PC-3 (cell line): ENCODE measurements at regions not wholly inside any gene's neighbourhood (a gene's known extent, or its start where the extent isn't known, plus 50 kb on each side); places are given as distances from the start of the nearest gene placed in this dataset.

Experiments used
- ATAC-seq: fragments of 200-7000 bp; cut with Tn5 transposase; 2 replicates; pipeline ENCODE4 v1.9.1; 2020; ENCODE audit warnings: mild to moderate bottlenecking, moderate library complexity
- BruUV-seq: library from RNA; stranded (reverse); fragments of 400-500 nt; replicated peaks from 2 replicates; lab custom pipeline; 2021; lab: Mats Ljungman, UMichigan
- CTCF ChIA-PET: fragments of 300-600 bp; sonication (Branson Sonifier 250); formaldehyde crosslinking; loops from one replicate; lab custom pipeline; 2022; ENCODE audit warnings: antibody characterized with exemption; lab: Charles Lee
- POLR2A ChIA-PET: fragments of 300-600 bp; sonication (Branson Sonifier 250); formaldehyde crosslinking; loops from one replicate; lab custom pipeline; 2022; ENCODE audit warnings: antibody characterized with exemption; ENCODE audit not compliant: unreplicated experiment; lab: Charles Lee
- DNase-seq: peaks from one replicate; pipeline ENCODE4 v3.0.0-alpha.2; 2015
- H2AFZ ChIP-seq: fragments of 300-600 bp; sonication (generic); 2 replicates; pipeline ENCODE4 v1.6.0; 2016; ENCODE audit warnings: antibody characterized with exemption, low read length
- H3F3A ChIP-seq: fragments of 300-600 bp; sonication (generic); one replicate; pipeline ENCODE4 v1.6.0; 2017; ENCODE audit warnings: antibody characterized with exemption, low read length, control low read depth, mild to moderate bottlenecking; ENCODE audit not compliant: unreplicated experiment
- H3K27ac ChIP-seq: fragments of 300-600 bp; sonication (generic); 2 replicates; pipeline ENCODE4 v1.5.1; 2016; ENCODE audit warnings: mild to moderate bottlenecking, low read length
- H3K27me3 ChIP-seq: fragments of 300-600 bp; sonication (generic); 2 replicates; pipeline ENCODE4 v1.6.1; 2016; ENCODE audit warnings: low read length, mixed read lengths
- H3K36me3 ChIP-seq: fragments of 300-600 bp; sonication (generic); 2 replicates; pipeline ENCODE4 v1.6.1; 2016; ENCODE audit warnings: low read depth, mixed run types, low read length, mixed read lengths
- H3K4me1 ChIP-seq: fragments of 300-600 bp; sonication (generic); 2 replicates; pipeline ENCODE4 v1.5.1; 2016; ENCODE audit warnings: low read length; ENCODE audit not compliant: insufficient read depth
- H3K4me2 ChIP-seq: fragments of 300-600 bp; sonication (generic); 2 replicates; pipeline ENCODE4 v1.6.0; 2016; ENCODE audit warnings: low read length
- H3K4me3 ChIP-seq: fragments of 300-600 bp; sonication (generic); 2 replicates; pipeline ENCODE4 v1.5.1; 2016; ENCODE audit warnings: mild to moderate bottlenecking, low read length, mixed read lengths
- H3K79me2 ChIP-seq: fragments of 300-600 bp; sonication (generic); 2 replicates; pipeline ENCODE4 v1.6.1; 2017; ENCODE audit warnings: low read length, mixed read lengths
- H3K9ac ChIP-seq: fragments of 300-600 bp; sonication (generic); 2 replicates; pipeline ENCODE4 v1.6.0; 2016; ENCODE audit warnings: mild to moderate bottlenecking, low read length
- H3K9me2 ChIP-seq: fragments of 300-600 bp; sonication (generic); replicated peaks from 2 replicates; pipeline ENCODE4 v1.6.1; 2016; ENCODE audit warnings: mixed run types, low read length, mixed read lengths
- H3K9me3 ChIP-seq: fragments of 300-600 bp; sonication (generic); 2 replicates; pipeline ENCODE4 v1.6.1; 2016; ENCODE audit warnings: low read length, mixed read lengths
- H4K20me1 ChIP-seq: fragments of 300-600 bp; sonication (generic); 2 replicates; pipeline ENCODE4 v1.6.1; 2016; ENCODE audit warnings: low read length, mixed read lengths
- CTCF ChIP-seq: fragments of 300-600 bp; sonication (generic); conservative IDR thresholded peaks from 2 replicates; pipeline ENCODE4 v1.5.1; 2017; ENCODE audit warnings: antibody characterized with exemption, low read depth, mild to moderate bottlenecking, low read length
- EZH2 ChIP-seq: fragments of 300-600 bp; sonication (generic); IDR thresholded peaks from one replicate; pipeline ENCODE4 v1.6.1; 2017; ENCODE audit warnings: antibody characterized with exemption, mild to moderate bottlenecking, low read length; ENCODE audit not compliant: unreplicated experiment
- EZH2phosphoT487 ChIP-seq: fragments of 300-600 bp; sonication (generic); IDR thresholded peaks from 2 replicates; pipeline ENCODE4 v1.6.1; 2018; ENCODE audit warnings: mild to moderate bottlenecking, antibody characterized with exemption, low read length, borderline replicate concordance
- intact Hi-C: fragments of 100-400 bp; cut with micrococcal nuclease; formaldehyde crosslinking; loops from 2 replicates; pipeline ENCODE4 v1.9.0; 2023

- Histone ChIP-seq H3K4me2 (no peak overlapping the region), H4K20me1 (no peaks in the 10 kb centered on the region), H3K4me3 (no peak overlapping the region), H3K4me1 (no peaks in the 10 kb centered on the region), H3K27me3 (no peaks in the 10 kb centered on the region), H2AFZ (no peak overlapping the region), H3K9me2 (no peaks in the 10 kb centered on the region), H3K27ac (no peak overlapping the region), H3K36me3 (no peaks in the 10 kb centered on the region), H3K9me3 (no peaks in the 10 kb centered on the region), H3K9ac (no peak overlapping the region), H3K79me2 (no peaks in the 10 kb centered on the region), H3F3A (no peaks in the 10 kb centered on the region)
- TF ChIP-seq CTCF = no peak
- TF ChIP-seq EZH2phosphoT487 = no peak
- TF ChIP-seq EZH2 = no peak
- DNase-seq = no peak
- ChIA-PET CTCF (no interaction called here), POLR2A (no interaction called here)
- BruUV-seq = no TSS peak
- ATAC-seq = no peak
- intact Hi-C loops = no loop called here
Observed at GRCh38 chr5:173753307-173754168, 134.6 kb upstream of the CPEB4 start.

- Histone ChIP-seq H3K4me1 (no peaks in the 10 kb centered on the region), H3K79me2 (no peaks in the 10 kb centered on the region), H3K4me2 (no peak overlapping the region), H3K27me3 (no peaks in the 10 kb centered on the region), H2AFZ (no peak overlapping the region), H3F3A (no peaks in the 10 kb centered on the region), H4K20me1 (no peaks in the 10 kb centered on the region), H3K27ac (no peak overlapping the region), H3K4me3 (no peak overlapping the region), H3K9me2 (no peaks in the 10 kb centered on the region), H3K36me3 (no peaks in the 10 kb centered on the region), H3K9me3 (no peaks in the 10 kb centered on the region), H3K9ac (no peak overlapping the region)
- no peak for DNase-seq
- no peak for ATAC-seq
- no TSS peak for BruUV-seq
- CTCF ChIA-PET = no interaction called here
- intact Hi-C loops = no loop called here
- POLR2A ChIA-PET = no interaction called here
- TF ChIP-seq CTCF = no peak
- no peak for TF ChIP-seq EZH2phosphoT487
- no peak for TF ChIP-seq EZH2
Observed at GRCh38 chr5:173755319-173755718, 132.8 kb upstream of the CPEB4 start.
